ENCODE measurements at regions not wholly inside any gene's neighbourhood (a gene's known extent, or its start where the extent isn't known, plus 50 kb on each side); places are given as distances from the start of the nearest gene placed in this dataset.
"Not testable (repeated sequence)": the region's sequence is repeated elsewhere in the genome, so short reads cannot be mapped to it uniquely, and the experiment has no call there.

GRCh38 chr9:27673641-27674040 lies 100.4 kb upstream of the C9orf72 start:
- no peak for DNase-seq

DNA sequence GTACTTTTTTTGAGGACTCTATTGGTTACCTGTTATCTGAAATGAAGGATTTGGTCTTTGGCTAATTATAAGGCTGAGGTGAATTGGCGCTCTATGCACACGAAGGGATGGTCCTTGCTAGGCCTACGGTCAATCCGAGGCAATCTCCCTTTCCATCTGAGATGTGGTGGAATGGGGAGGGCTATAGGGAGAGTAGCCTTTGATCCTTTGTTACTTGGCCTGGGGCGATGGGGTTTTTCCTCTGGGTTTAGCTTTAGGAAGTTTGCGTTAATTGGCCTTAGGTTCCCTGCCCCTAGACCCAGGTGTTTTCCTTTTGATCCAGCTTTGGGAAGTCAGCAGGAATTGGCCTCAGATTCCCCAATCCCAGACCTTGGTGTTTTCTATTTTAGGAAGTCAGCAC lies 102.1 kb upstream of the C9orf72 start:
- no peak for DNase-seq

GRCh38 chr9:27676827-27677226 lies 103.5 kb upstream of the C9orf72 start:
- no peak for DNase-seq

GRCh38 chr9:27679338-27679737 lies 106.1 kb upstream of the C9orf72 start:
- no peak for DNase-seq

- DNase-seq, result no peak
Observed at GRCh38 chr9:27683181-27683580, 109.9 kb upstream of the C9orf72 start.

DNA sequence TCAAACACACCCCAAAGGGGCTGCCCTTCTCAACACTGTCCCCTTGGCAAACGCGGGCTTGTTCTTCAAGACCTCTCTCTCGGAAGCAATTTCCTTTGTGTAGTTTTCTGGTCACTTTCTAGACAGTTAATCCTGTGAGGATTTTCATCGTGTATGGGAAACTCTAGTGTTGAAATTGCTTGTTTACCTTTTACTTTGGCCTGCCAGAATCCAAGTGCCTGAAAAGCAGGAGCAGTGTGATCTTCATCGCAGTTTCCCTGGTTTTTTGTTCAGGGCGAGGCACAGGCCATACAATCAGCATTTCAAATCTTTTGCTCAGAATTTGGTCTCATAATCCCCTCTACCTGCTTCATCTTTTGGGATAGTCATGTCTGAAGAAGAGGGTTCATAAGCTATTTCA lies 115.7 kb upstream of the C9orf72 start:
- no peak for DNase-seq

DNA sequence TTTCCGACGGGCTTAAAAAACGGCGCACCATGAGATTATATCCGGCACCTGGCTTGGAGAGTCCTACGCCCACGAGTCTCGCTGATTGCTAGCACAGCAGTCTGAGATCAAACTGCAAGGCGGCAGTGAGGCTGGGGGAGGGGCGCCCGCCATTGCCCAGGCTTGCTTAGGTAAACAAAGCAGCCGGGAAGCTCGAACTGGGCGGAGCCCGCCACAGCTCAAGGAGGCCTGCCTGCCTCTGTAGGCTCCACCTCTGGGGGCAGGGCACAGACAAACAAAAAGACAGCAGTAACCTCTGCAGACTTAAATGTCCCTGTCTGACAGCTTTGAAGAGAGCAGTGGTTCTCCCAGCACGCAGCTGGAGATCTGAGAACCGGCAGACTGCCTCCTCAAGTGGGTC lies 117.5 kb upstream of the C9orf72 start:
- DNase-seq, result not testable (repeated sequence)

DNA sequence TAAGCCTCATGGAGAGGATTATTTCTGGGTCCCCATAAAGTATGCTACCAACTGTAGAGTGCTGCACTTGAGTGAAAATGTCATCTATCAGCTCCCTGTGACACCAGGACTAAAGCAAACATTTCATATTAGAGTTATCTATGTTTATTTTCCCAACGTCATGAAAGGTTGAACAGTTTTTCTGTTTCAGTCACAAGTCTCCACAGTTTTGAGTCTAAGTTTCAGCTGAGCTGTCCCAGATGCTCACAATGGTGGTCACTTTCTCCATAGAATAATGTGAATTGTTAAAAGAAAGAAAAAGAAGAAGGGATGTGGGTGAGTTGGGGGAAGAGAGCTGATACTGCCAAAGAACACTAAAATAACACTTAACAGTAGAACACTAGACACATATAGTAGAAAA lies 126.3 kb upstream of the C9orf72 start:
- no peak for DNase-seq

- no peak for DNase-seq
Observed at GRCh38 chr9:27701016-27701415, 127.7 kb upstream of the C9orf72 start.

GRCh38 chr9:27701587-27701986 lies 128.3 kb upstream of the C9orf72 start:
- no peak for DNase-seq

- DNase-seq, result no peak
Observed at GRCh38 chr9:27703216-27703980, 130.1 kb upstream of the C9orf72 start.

DNA sequence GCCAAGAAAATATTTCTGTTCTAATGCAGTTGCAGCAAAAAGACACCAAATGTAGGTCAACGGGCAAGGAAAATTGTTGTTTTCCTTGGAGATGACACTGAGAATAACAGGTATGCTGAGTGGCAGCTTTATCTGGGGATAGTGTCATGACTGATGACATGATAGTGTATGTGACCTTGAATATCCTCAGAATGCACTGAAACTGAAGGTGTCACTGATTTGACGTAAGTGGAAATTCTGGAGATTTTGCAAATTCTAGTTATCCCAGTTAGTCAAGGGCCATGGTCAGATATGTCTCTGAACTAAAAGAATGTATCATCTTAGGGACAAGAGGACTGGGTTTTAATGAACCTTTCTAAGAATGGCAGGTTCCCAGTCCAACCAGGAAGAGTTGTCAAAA lies 138.0 kb upstream of the C9orf72 start:
- DNase-seq, result no peak

DNA sequence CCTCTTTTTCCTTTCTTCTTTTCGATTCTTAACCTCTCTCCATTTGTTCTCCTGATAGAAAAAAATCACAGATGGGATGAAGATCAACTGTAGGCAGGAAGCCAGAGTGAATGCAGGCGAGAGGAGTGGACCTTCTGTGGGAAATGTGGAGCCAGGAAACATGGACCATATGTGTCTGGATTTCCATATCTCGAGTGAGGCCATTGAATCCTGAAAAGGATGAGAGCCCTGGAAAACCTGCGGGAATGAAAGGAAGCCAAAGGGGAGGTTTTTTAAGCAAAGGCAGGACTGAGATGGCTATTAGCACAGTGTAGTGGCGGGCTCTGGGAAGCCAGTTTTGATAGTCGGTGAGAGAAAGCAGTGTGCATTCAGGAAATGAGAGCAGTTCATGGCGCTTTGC lies 139.5 kb upstream of the C9orf72 start:
- DNase-seq, result no peak

- DNase-seq, result no peak
Observed at GRCh38 chr9:27714388-27714787, 141.1 kb upstream of the C9orf72 start.

DNA sequence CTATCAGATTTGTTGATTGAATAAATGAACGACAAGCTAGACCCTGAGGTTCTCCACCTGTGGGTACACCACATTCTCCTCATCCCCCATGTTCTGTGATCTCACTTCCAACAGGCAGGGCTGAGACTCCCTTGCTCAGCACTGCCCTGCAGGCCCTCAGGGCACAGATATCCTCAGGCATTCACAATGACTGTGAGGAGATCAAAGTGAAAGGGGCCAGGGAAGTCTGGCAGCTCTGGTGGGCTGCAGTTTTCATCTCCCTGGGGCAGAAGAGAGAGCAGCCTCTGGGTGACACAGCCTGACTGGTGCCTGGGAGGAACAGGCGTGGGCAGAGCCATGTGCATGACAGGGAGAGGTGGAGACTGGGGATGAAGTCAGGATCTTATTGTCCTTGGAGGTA lies 142.4 kb upstream of the C9orf72 start:
- no peak for DNase-seq

- no peak for DNase-seq
Observed at GRCh38 chr9:27717991-27718390, 144.7 kb upstream of the C9orf72 start.

DNA sequence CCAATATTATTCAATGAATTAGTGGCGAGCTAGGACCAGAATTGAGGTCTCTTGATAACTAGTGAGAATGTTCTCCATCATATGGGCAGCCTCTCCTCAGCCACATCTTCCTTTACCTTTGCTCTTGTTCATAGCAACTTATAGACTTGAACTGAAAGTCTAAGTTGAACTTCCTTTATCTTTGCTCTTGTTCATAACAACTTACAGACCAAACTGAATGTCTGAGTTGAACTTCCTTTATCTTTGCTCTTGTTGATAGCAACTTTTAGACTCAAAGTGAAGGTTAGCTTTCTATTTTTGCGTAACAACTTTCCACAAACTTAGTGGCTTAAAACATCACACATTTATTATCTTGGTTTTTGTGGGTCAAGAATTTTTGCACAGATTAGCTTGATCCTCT lies 146.4 kb upstream of the C9orf72 start:
- DNase-seq, result no peak

- no peak for DNase-seq
Observed at GRCh38 chr9:27722866-27723265, 149.6 kb upstream of the C9orf72 start.

GRCh38 chr9:27726244-27727081 lies 153.2 kb upstream of the C9orf72 start:
- DNase-seq, result peak; percentile 53

GRCh38 chr9:27732494-27732893 lies 159.2 kb upstream of the C9orf72 start:
- no peak for DNase-seq

DNA sequence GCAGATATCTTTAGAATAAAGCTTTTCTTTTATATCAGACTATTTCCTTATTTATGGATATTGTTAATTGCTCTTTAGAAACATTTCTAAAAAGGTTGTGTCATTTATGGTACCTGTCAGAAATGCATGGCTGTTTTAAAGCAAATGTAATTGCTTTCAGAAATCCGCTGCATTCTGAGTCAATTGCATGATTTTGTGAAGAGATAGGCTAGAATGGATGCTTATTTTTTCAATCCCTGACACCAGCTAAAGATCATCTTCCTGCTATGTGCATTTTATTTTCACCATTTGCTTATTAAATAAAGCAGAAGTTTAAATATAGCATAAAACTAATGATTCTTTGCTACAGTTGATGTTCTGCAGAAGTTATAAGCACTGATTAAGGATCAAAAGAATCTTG lies 170.2 kb upstream of the C9orf72 start:
- DNase-seq, result no peak

DNA sequence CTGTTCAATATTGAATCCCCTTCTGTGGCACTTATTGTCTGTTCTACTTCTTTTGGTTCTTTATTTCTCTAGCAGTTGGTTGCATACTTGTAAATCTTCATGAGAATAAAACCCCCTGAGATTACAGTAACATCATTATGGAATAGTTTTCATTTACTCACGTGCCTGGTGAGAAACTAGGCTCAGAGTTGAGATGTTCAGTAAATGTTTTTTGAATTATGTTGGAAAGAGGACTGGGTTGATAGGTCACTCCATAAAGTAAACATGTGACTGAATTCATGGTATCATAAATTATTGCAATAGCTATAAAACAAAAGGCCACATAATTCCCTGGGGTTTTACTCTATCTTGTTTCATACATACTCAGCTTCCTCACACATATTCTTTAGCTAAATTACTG lies 174.2 kb upstream of the C9orf72 start:
- DNase-seq, result no peak

DNA sequence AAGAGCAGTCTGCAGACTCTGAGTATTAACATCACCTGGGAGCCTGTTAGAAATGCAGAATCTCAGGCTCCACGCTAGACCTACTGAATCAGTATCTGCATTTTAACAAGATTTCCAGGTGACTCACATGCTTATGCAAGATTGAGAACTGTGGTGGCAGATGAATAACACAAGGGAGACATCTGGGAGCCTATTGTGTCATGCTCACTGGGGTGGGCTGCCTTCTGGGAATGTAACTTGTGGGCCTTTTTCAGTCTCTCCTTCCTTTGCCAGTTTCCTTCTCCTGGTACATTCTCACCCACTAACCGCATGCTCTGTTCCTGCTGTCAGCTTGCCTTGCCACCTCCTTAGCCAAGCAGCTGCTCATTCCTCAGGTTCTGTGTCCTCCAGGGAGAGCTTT lies 176.6 kb upstream of the C9orf72 start:
- no peak for DNase-seq

GRCh38 chr9:27750566-27750965 lies 177.3 kb upstream of the C9orf72 start:
- no peak for DNase-seq
